PC-9 (cell line): ENCODE measurements at regions not wholly inside any gene's neighbourhood (a gene's known extent, or its start where the extent isn't known, plus 50 kb on each side); places are given as distances from the start of the nearest gene placed in this dataset.

Source experiments
- BruUV-seq: library from RNA; stranded (reverse); fragments of 400-500 nt; replicated peaks from 2 replicates; lab custom pipeline; 2021; lab: Mats Ljungman, UMichigan
- CTCF ChIA-PET: fragments of 300-600 bp; sonication (Branson Sonifier 250); formaldehyde crosslinking; loops from one replicate; lab custom pipeline; 2022; ENCODE audit warnings: antibody characterized with exemption; lab: Charles Lee
- POLR2A ChIA-PET: fragments of 300-600 bp; sonication (Branson Sonifier 250); formaldehyde crosslinking; loops from one replicate; lab custom pipeline; 2022; ENCODE audit warnings: antibody characterized with exemption; ENCODE audit not compliant: unreplicated experiment; lab: Charles Lee
- DNase-seq, 2 experiments: peaks; one replicate each; pipeline versions ENCODE4 v3.0.0 to v3.0.0-alpha.2; 2015 to 2022; ENCODE audit warnings: mixed read lengths in 1 of 2
- H2AFZ ChIP-seq: fragments of 200-600 bp; sonication (generic); 2 replicates; pipeline ENCODE4 v1.8.1; 2017; ENCODE audit warnings: antibody characterized with exemption
- H3F3A ChIP-seq: fragments of 200-600 bp; sonication (generic); 2 replicates; pipeline ENCODE4 v1.8.1; 2017; ENCODE audit warnings: antibody characterized with exemption, mild to moderate bottlenecking, low read depth; ENCODE audit not compliant: insufficient read depth
- H3K27ac ChIP-seq: fragments of 200-600 bp; sonication (generic); 2 replicates; pipeline ENCODE4 v1.6.1; 2016; ENCODE audit warnings: mixed run types
- H3K27me3 ChIP-seq: fragments of 200-600 bp; sonication (generic); 2 replicates; pipeline ENCODE4 v1.6.1; 2016; ENCODE audit warnings: low read depth, mixed run types; ENCODE audit not compliant: insufficient read depth
- H3K36me3 ChIP-seq: fragments of 200-600 bp; sonication (generic); 2 replicates; pipeline ENCODE4 v1.6.1; 2016; ENCODE audit warnings: low read depth, mixed run types
- H3K4me1 ChIP-seq: fragments of 200-600 bp; sonication (generic); replicated peaks from 2 replicates; pipeline ENCODE4 v1.6.1; 2016; ENCODE audit warnings: mixed run types; ENCODE audit not compliant: insufficient read depth
- H3K4me2 ChIP-seq: fragments of 200-600 bp; sonication (generic); 2 replicates; pipeline ENCODE4 v1.6.1; 2017; ENCODE audit warnings: mixed run types
- H3K4me3 ChIP-seq: fragments of 200-600 bp; sonication (generic); 2 replicates; pipeline ENCODE4 v1.6.1; 2016; ENCODE audit warnings: mixed run types
- H3K79me2 ChIP-seq: fragments of 200-600 bp; sonication (generic); 2 replicates; pipeline ENCODE4 v1.6.1; 2017; ENCODE audit warnings: low read depth, mixed run types
- H3K9me2 ChIP-seq: fragments of 200-600 bp; sonication (generic); 2 replicates; pipeline ENCODE4 v1.8.1; 2017; ENCODE audit warnings: mild to moderate bottlenecking; ENCODE audit not compliant: insufficient read depth
- H3K9me3 ChIP-seq: fragments of 200-600 bp; sonication (generic); 2 replicates; pipeline ENCODE4 v1.8.1; 2016; ENCODE audit warnings: low read depth; ENCODE audit not compliant: insufficient read depth
- H4K20me1 ChIP-seq: fragments of 200-600 bp; sonication (generic); 2 replicates; pipeline ENCODE4 v1.8.1; 2017; ENCODE audit not compliant: insufficient read depth
- CTCF ChIP-seq: fragments of 200-600 bp; sonication (generic); conservative IDR thresholded peaks from 2 replicates; pipeline ENCODE4 v1.6.1; 2017; ENCODE audit warnings: mixed run types, antibody characterized with exemption, mild to moderate bottlenecking, moderate library complexity
- EZH2 ChIP-seq: fragments of 200-600 bp; sonication (generic); IDR thresholded peaks from 2 replicates; pipeline ENCODE4 v1.8.0; 2017; ENCODE audit warnings: antibody characterized with exemption, low read depth
- intact Hi-C: fragments of 100-400 bp; cut with micrococcal nuclease; formaldehyde crosslinking; loops from one replicate; pipeline ENCODE4 v1.10.0; 2022; ENCODE audit not compliant: unreplicated experiment

- Histone ChIP-seq H3K27me3 (peaks cover 5% of the 10 kb centered on the region; the same call in 1 of the 2 replicates), H3F3A (no peaks in the 10 kb centered on the region), H2AFZ (no peak overlapping the region), H3K4me3 (no peak overlapping the region), H3K4me2 (no peak overlapping the region), H3K36me3 (no peaks in the 10 kb centered on the region), H3K9me2 (no peaks in the 10 kb centered on the region), H3K79me2 (no peaks in the 10 kb centered on the region), H4K20me1 (no peaks in the 10 kb centered on the region), H3K4me1 (no peaks in the 10 kb centered on the region), H3K9me3 (no peaks in the 10 kb centered on the region), H3K27ac (no peak overlapping the region)
- intact Hi-C loops: no loop called here
- BruUV-seq: no TSS peak
- no peak for DNase-seq
- TF ChIP-seq EZH2: no peak
- TF ChIP-seq CTCF: no peak
- CTCF ChIA-PET: no interaction called here
- POLR2A ChIA-PET: no interaction called here
Measured at GRCh38 chr13:23513455-23513854, 56.8 kb upstream of the TNFRSF19 start.

GRCh38 chr13:23514076-23514475, 56.1 kb upstream of the TNFRSF19 start:
- no peak overlapping the region for H2AFZ ChIP-seq
- no peaks in the 10 kb centered on the region for H4K20me1 ChIP-seq
- no peak overlapping the region for H3K27ac ChIP-seq
- CTCF ChIA-PET: no interaction called here
- H3K36me3 ChIP-seq: no peaks in the 10 kb centered on the region
- no peaks in the 10 kb centered on the region for H3K4me1 ChIP-seq
- no TSS peak for BruUV-seq
- H3F3A ChIP-seq: no peaks in the 10 kb centered on the region
- no peaks in the 10 kb centered on the region for H3K9me3 ChIP-seq
- intact Hi-C loops: no loop called here
- H3K27me3 ChIP-seq: peaks cover 5% of the 10 kb centered on the region; the same call in 1 of the 2 replicates
- H3K9me2 ChIP-seq: no peaks in the 10 kb centered on the region
- no peaks in the 10 kb centered on the region for H3K79me2 ChIP-seq
- H3K4me2 ChIP-seq: no peak overlapping the region
- POLR2A ChIA-PET: no interaction called here
- no peak for DNase-seq
- H3K4me3 ChIP-seq: no peak overlapping the region
- TF ChIP-seq EZH2: no peak
- no peak for TF ChIP-seq CTCF

- no peaks in the 10 kb centered on the region for H3K4me1 ChIP-seq
- H3K4me3 ChIP-seq: no peak overlapping the region
- no peak for DNase-seq
- no peak overlapping the region for H2AFZ ChIP-seq
- H3K27ac ChIP-seq: no peak overlapping the region
- H3F3A ChIP-seq: no peaks in the 10 kb centered on the region
- intact Hi-C loops: no loop called here
- H3K4me2 ChIP-seq: no peak overlapping the region
- no TSS peak for BruUV-seq
- no peaks in the 10 kb centered on the region for H3K79me2 ChIP-seq
- no peak for TF ChIP-seq EZH2
- TF ChIP-seq CTCF: no peak
- no peaks in the 10 kb centered on the region for H3K9me3 ChIP-seq
- H3K9me2 ChIP-seq: no peaks in the 10 kb centered on the region
- peaks cover 5% of the 10 kb centered on the region; the same call in 1 of the 2 replicates for H3K27me3 ChIP-seq
- no peaks in the 10 kb centered on the region for H4K20me1 ChIP-seq
- no peaks in the 10 kb centered on the region for H3K36me3 ChIP-seq
- ChIA-PET CTCF (no interaction called here), POLR2A (no interaction called here)
Measured at GRCh38 chr13:23515116-23515515, 55.1 kb upstream of the TNFRSF19 start.
